NCI-H146 treated with DMSO at 0.1 percent for 48 hours (cell line): ENCODE measurements at regions not wholly inside any gene's neighbourhood (a gene's known extent, or its start where the extent isn't known, plus 50 kb on each side); places are given as distances from the start of the nearest gene placed in this dataset.
"Not testable (repeated sequence)": the region's sequence is repeated elsewhere in the genome, so short reads cannot be mapped to it uniquely, and the experiment has no call there.

Experiments
- DNase-seq: peaks from one replicate; lab custom pipeline; 2025; ENCODE audit not compliant: unreplicated experiment; lab: John Stamatoyannopoulos, UW

DNA sequence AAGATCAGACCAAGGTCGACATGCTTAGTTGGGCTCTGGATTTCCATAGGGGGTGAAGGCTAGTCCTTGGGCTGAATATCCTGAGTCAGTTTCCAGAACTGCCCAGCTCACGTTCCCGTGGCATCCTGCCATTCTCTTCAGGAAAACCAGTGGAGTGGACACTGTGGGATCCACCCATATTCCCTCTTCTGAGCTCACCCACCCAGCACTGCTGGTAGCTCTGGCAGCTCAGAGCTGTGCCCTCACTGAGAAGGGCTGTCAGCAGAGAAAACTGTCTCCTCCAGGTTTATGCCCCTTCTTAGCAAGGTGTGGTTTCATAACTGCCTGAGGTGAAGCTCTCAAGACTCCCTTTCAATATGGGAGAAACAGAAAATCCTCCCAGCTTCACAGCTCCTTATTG, 111.7 kb downstream of the GGTLC2 start:
- no peak for DNase-seq

DNA sequence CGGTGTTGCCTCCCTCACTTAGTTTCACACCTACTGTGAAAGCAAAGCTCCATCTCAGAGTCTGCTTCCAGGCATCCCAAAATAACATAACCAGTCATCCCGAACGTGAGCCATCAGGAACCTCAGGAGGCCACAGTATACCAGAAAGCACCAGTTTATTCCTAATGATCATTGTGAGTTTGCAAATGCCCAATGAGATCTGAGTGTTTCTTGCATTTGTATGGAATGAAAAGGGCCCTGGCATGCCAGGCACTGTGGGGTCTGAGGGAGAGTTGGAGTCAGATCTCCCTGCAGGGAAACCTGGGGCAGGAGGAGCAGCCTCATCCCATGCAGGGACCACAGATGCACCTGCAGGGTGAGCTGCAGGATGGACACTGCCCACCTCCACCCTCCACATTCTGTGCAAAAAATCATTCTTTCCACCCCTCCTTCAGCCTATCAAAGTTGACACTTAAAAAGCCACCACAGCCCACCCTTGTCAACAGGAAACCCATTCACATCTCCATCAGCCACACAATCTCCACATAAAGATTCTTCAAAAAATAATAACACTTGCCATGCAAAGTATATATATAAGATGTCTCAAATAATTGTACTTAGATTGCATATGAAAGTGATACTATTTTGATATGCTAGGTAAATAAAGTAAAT, 112.3 kb downstream of the GGTLC2 start:
- not testable (repeated sequence) for DNase-seq

DNA sequence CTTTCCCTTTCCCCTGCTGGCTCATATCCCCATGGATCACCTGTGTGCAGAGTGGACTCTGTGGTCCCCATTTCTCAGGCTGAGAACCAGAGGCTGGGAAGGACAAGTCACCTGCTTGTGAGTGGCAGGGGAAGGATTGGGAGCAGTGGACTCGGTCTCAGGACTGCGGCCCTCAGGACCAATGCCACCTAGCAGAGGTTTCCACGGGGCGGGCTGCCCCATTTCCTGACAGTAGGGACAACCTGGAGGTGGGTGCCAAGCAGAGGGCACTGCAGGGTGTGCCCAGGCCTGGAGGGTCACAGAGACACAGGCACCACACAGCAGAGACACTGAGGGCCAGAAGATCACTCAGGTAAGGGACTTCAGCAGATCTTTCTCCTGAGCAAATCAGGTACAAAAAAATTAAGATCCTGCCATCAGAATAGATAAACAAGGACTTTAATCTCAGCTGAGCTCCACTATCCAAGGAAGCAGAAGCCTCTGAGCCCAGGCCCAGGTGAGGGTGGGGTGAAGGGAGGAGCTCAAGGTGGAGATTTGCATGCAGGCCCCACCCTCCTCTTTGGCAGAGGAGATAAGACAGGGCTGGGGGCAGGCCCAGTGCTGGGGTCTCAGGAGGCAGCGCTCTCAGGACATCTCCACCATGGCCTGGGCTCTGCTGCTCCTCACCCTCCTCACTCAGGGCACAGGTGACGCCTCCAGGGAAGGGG, 113.8 kb downstream of the GGTLC2 start:
- DNase-seq: not testable (repeated sequence)

DNA sequence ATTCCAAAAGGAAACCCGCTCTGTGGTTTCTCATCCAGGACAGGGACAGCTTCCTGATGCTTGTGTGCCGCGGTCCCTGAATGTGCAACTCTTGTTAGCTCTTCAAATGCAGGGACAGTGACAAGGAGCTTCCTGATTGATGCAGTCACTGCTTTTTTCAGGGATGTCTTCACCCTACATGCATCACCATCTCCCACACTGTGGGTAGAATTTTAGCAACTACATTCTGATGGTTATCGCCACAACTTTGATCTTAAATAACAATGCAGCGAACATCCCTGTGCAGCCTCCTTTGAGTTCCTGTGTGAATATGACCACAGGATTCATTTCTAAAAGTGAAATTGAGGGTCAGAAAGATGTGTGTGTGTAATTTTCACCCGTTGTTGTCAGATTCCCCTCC, 115.0 kb downstream of the GGTLC2 start:
- DNase-seq: no peak

DNA sequence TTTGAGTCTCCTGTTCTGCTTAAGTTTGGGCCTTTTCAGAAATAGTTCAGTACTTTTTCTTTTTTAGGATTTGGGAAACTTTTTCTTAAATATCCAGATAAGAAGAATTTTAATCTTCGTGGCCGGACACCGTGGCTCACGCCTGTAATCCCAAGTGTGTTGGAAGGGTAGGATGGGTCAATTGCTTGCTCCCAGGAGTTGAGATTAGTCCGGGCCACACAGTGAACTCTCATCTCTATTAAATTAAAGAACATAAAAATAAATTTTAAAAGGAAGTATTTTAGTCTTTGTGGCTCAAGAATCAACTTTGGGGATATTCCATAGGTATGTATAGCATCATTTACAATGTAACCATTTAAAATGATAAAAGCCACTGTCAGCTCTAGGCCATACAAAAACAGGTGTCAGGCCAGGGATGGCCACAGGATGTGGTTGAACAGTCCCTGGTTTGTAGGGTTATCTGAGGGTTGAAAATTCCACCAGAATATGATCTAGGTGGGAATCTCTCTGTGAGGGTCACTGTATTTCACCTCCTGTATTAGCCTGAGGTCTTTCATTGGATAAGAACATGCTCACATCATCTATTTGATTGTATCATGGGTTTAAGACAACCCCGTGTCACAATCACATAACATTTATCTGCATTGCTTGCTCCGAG, 115.6 kb downstream of the GGTLC2 start:
- no peak for DNase-seq

DNA sequence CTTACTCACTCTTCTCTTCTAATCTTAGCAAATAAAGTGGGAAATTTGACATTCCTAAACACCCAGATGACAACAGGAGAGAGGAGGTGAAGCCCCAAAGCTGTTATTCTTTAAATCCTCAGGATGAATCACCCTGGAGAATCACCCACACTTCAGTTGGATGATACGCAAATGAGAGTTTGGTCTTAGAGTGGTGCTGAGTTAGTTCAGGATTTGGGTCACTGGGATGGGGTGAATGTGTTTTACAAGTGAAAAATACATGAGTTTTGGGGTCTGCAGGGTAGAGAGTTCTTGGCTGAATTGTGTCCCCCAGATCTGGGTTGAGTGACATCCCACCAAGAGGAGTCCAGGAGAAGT, 117.2 kb downstream of the GGTLC2 start:
- DNase-seq: no peak

DNA sequence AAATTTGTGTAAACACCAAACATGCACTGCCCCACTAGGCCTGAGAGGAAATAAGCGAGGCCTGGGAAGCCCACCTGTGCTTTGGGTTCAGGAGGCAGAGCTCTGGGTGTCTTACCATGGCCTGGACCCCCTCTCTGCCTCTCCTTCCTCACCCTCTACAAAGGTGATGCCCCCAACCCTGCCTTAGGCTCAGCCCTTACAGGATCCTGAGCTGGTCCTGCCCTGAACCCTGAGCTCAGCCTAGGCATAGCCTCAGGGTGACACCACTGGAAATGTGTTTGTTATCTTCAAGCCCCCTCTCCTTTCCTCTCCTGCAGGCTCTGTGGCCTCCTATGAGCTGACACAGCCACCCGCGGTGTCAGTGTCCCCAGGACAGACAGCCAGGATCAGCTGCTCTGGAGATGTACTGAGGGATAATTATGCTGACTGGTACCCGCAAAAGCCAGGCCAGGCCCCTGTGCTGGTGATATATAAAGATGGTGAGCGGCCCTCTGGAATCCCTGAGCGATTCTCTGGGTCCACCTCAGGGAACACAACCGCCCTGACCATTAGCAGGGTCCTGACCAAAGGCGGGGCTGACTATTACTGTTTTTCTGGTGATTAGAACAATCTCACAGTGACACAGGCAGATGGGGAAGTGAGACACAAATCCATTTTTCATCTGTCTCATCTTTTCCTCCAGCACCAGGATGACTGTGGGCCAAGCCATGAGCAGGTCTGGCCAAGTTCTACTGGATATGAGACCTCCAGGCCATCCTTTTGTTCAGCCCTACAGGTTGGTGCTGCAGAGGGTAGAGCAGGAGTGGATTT, 117.8 kb downstream of the GGTLC2 start:
- DNase-seq: no peak

DNA sequence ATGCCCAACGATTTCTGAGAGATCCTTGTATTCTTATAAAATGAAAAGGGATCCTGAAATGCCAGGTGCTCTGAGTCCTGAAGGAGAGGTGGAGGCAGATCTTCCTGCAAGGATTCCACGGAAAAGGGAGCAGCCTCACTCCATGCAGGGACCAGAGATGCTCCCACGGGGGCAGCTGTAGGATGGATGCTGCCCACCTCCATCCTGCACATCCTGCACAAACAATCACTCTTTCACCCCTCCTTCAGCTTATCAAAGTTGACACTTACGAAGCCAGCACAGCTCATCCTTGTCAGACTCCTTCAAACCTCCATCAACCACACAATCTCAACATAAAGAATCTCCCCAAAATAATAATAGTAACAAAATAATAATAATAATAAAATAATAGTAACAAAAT, 119.1 kb downstream of the GGTLC2 start:
- no peak for DNase-seq

DNA sequence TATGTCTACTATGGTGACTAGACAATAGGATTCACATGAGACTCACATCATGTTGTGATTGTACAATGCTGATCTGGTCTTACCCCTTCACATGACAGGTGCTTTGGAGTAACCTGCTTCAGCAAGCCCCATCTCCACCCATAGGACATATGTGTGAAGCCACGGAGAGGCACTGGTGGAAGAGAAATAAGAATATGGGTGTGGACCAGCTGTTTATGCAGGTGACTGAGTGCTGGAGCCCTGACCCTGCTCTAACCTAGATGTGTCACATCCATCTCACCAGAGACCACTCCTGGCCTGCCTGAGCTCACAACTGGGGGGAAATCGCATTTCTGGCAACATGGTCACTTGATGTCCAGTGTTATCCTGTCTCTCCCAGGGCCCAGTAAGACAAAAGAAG, 119.7 kb downstream of the GGTLC2 start:
- no peak for DNase-seq

DNA sequence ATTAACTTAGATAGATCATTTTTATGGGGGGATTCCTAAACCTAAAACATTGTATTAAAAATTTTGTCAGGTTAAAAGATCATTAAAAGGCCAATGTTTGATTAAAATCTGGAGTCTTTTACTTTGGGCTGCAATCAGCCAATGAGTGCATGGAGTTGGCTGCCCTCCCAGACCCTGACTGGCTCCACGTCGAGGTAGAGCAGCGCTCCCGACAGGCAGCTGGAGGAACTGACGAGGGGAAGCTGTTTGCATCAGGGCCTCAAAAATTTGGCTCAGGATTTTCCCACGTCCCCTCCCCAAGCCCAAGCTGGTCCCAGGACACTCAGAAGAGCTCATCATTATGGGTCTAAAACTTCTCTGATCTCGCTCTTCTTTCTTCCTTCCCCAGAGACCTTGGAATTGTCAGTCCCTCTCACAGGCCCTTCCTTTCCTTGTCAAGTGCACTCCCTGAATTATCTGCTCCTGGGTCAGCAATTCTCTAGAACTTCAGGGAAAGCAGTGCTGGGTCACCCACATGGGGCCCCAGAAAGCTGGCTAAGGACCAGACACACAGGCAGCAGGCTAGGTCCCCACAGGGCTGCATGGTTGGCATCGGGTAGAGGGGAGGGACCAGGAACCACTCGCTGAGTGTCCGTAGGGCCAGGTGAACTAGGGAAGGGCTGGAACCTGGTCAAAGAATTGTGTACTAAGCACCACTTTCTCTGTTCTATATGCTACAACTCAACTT, 119.6 kb upstream of the IGLL5 start:
- no peak for DNase-seq

DNA sequence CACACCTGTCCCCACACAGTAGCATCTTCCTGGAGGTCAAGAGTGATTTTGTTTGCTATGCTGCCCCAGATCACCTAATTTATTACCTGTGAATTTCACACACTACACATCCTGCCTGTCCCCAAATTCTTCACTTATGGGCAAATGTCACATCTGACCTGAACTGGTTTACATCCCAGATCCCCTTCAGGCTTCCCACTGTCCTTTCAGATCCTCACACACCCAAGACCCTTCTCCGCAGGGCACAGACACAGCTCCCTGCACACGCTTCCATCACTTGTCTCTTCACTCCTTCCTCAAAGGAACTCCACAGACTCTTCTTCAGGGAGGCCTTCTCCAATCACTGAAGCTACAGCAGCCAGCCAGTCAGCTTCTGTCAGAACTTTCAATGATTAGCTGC, 118.7 kb upstream of the IGLL5 start:
- DNase-seq: no peak

DNA sequence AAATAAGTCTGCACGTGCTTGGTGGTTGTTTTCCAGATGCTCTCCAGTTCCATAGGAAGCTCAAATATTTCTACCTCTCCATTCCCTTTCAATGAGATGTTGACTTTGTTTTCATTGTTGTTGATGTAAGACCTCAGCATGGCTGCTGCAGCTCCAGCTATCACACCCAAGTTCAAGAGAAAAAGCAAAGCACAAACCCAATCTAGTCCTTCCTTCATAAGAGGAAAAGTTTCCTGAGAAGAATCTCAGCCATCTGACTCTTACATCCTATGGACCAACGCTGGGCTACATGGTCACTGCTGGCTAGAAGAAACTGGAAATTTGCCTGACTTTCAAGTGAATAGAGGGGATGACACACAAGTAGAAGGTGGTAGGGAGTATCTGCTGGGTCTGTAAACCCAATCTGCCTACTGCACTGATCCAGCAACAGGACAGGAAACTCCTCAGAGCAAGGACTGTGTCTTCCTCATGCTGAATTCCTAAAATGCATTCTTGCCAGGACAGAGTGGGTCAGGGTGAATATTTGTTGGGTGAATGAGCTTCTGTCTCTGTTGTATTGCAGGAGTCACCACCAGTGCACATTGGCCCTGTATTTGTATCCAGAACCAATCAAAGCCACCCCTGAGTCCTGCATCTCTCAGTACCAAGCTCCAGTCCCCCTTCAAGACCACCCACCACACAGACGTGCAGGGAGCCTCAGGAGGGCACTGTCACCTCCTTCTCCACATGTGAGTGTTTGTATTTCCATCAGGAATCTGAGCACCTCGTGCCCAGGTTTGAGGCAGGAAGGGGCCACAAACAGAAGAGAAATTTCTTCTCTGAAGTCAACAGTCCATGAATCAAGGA, 118.0 kb upstream of the IGLL5 start:
- no peak for DNase-seq

DNA sequence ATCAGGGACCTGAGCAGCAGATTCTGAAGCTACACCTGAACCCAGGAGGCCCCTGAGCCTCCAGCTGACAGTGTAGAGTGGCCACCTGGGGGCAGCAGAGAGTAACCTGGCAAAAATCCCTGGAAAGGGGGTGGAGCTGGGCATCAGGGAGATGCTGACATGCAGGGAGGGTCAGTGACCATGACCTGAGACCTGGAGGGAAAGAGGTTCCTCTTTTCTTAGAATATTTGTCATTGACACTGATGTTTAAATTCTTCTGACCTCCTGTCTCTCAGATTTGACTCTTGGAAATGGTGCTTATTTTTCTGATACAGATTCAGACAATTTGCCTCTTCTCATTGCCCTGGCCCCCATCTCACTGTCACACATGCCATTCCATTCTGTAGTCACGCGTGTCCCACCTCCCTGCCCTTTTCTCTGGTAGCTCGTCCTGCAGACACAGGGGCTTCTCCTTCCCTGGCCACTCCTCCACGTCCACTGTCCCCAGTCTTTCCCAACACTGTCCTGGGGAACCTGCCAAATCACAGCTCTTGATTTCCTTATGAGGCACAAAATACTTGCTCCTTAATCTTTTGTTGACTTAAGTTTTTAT, 117.2 kb upstream of the IGLL5 start:
- peak; percentile 20 for DNase-seq

DNA sequence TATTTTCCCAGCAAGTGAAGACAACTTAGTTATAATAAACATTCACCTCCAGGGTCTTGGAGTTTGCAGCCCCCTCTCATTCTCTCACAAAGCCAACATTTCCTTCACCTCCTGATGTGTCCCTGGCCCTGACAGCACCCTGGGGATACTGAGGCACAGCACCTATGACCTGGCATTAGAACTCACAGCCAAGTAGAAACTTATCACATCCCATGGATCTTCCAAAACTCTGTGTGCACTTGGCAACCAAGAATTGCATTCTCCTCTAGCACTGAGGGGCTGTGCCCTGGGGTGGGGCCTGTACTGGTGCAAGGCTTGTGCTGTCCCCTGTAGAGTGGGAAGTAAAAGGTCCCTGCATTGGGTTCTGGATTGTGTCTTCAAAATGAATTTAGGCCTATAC, 116.7 kb upstream of the IGLL5 start:
- no peak for DNase-seq

DNA sequence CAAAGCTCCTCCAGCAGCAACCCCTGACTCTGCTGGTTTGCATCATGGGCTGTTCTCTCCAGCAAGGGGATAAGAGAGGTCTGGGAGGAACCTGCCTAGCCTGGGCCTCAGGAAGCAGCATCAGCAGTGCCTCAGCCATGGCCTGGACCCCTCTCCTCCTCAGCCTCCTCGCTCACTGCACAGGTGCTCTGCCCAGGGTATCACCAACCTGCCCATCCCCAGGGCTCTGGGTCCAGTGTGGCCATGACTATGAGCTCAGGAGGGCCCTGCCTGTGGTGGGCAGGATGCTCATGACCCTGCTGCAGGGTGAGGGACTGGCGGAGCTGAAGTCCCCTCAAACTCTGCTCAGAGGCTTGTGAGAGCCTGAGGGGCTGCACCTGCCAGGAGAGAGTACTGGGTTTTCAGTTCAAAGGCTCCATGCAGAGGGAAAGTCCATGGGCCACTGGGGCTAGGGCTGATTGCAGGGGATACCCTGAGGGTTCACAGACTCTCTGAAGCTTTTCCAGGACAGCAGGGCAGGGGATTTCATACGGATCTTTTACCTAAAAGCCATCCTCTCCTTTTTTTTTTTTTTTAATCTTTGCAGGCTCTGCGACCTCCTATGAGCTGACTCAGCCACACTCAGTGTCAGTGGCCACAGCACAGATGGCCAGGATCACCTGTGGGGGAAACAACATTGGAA, 115.8 kb upstream of the IGLL5 start:
- no peak for DNase-seq

DNA sequence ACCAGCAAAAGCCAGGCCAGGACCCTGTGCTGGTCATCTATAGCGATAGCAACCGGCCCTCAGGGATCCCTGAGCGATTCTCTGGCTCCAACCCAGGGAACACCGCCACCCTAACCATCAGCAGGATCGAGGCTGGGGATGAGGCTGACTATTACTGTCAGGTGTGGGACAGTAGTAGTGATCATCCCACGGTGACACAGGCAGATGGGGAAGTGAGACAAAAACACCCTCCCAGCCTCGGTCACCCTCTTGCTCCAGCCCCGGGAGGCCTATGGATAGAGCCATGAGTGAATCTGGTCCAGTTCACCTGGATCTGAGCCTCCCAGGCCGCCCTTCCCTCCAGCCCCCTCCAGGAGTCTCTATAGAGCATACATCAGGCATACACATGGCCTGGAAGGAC, 115.2 kb upstream of the IGLL5 start:
- DNase-seq: no peak

DNA sequence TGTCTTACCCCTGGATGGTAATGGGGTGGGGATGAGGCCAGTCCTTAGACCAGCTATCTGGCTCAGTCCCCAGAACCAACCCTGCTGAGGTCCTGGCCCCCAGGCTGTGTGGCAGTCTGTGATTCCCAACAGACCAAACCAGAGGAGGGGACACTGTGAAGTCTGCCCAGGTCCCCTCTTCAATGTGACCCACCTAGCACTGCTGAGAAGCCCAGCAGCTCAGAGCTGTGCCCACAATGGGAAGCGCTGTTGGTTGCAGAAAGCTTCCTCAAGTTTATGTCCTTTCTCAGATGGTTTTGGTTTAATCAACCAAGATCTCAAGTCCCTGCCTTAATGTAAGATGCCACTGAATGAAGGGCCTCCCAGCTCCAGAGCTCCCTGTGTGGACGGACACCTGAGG, 114.7 kb upstream of the IGLL5 start:
- no peak for DNase-seq

DNA sequence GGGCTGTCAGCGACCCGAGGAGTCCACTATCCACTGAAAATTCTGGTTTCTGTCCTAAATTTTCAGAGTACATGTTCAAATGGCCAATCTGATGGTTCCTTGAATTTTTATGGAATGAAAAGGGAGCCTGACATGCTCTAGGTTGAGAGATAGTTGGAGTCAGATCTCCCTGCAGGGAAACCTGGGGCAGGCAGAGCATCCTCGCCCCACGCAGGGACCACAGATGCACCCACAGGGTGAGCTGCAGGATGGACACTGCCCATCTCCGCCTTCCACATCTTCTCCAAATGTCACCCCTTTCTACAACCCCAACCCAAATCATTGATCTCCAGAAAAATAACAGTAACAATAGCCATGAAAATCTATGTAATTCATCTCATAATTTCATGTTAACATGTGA, 114.2 kb upstream of the IGLL5 start:
- DNase-seq: no peak

DNA sequence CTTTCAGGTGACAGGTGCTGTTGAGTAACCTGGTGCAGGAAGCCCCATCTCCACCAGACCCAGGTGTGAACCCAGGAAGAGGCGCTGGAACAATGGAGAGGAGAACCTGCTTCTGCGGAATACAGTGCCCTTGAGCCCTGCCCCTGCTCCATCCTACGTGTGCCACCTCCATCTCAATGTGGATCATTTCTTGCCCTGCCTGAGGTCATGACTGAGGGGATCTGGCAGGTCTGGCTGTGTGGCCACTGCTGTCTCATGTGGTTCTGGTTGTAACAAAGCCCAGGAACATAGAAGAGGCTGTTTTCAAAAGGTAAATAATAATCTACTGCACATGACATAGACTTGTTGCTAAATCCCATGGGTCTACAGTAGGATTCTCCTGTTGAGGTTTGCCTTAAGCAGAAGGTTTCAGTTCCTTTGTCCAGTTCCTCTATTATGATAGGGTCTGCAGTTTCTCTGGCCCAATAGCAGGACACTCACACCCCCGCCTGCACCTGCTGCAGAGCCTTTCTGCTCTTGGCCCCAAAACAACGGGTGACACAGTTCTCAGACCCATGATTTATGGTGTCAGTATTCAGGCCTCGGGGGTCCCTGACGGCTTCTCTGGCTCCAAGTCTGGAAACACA, 113.5 kb upstream of the IGLL5 start:
- DNase-seq: no peak
